Esophagus muscularis mucosa (tissue), 3 donors: ENCODE measurements at regions not wholly inside any gene's neighbourhood (a gene's known extent, or its start where the extent isn't known, plus 50 kb on each side); places are given as distances from the start of the nearest gene placed in this dataset.

Experiments used
- CTCF ChIP-seq, 3 experiments: fragments of 200-600 bp in 2 of 3; fragments of 450-650 bp in 1 of 3; sonication (generic) in 2 of 3; IDR thresholded peaks; one replicate each; pipeline ENCODE4 v1.5.1; 2017 to 2019; ENCODE audit warnings: antibody characterized with exemption in 3 of 3, mild to moderate bottlenecking in 2 of 3, moderate library complexity in 1 of 3
- EP300 ChIP-seq: sonication (generic); formaldehyde crosslinking; IDR thresholded peaks from one replicate; pipeline ENCODE4 v1.6.1; 2017; ENCODE audit warnings: antibody characterized with exemption

GRCh38 chr4:174086829-174087799 is 196.4 kb downstream of the FBXO8 start:
- TF ChIP-seq CTCF (IDR thresholded peaks at IDR 0.05), result no peak
- TF ChIP-seq EP300, result no peak
